T-cell (primary cell): ENCODE measurements at regions not wholly inside any gene's neighbourhood (a gene's known extent, or its start where the extent isn't known, plus 50 kb on each side); places are given as distances from the start of the nearest gene placed in this dataset.
"Not testable (repeated sequence)": the region's sequence is repeated elsewhere in the genome, so short reads cannot be mapped to it uniquely, and the experiment has no call there.

ENCODE experiments used
- ATAC-seq, 4 experiments: fragments of 200-7000 bp in 3 of 4; fragments of 150-1000 bp in 1 of 4; cut with Tn5 transposase; replicated peaks in 1 of 4; 1 replicate in 3 of 4; 2 replicates in 1 of 4; pipeline ENCODE4 v1.10.0; 2021; ENCODE audit warnings: moderate library complexity in 3 of 4, mild to moderate bottlenecking in 2 of 4, moderate number of reproducible peaks in 1 of 4
- CTCF ChIA-PET, 2 donors: fragments of 300-600 bp; sonication (Branson Sonifier 250); formaldehyde crosslinking; loops; one replicate each; lab custom pipeline; 2022; ENCODE audit warnings: antibody characterized with exemption in 2 of 2; lab: Charles Lee
- POLR2A ChIA-PET, 2 donors: fragments of 300-600 bp; sonication (Branson Sonifier 250); formaldehyde crosslinking; loops; one replicate each; lab custom pipeline; 2022; ENCODE audit warnings: antibody characterized with exemption in 2 of 2; lab: Charles Lee
- DNase-seq, 35 experiments: peaks; one replicate each; pipeline versions ENCODE4 v3.0.0 to v3.0.0-alpha.2; 2013 to 2023
- H3K27ac ChIP-seq: one replicate; pipeline ENCODE4 v1.5.1; 2013; ENCODE audit warnings: low read length
- H3K27me3 ChIP-seq, 2 experiments: replicated peaks in 1 of 2; 1 replicate in 1 of 2; 2 replicates in 1 of 2; pipeline versions ENCODE4 v1.6.1 to v1.7.0; 2013; ENCODE audit warnings: low read length in 1 of 2, mixed read lengths in 1 of 2; ENCODE audit not compliant: control insufficient read depth in 2 of 2, insufficient read depth in 2 of 2; ENCODE audit errors: extremely low read depth in 1 of 2
- H3K36me3 ChIP-seq, 2 donors: 1 replicate in 1 of 2; 2 replicates in 1 of 2; pipeline versions ENCODE4 v1.6.1 to v1.7.0; 2013; ENCODE audit warnings: low read length in 1 of 2; ENCODE audit not compliant: control insufficient read depth in 2 of 2, insufficient read depth in 1 of 2; ENCODE audit errors: extremely low read depth in 1 of 2
- H3K4me1 ChIP-seq, 2 experiments: 1 replicate in 1 of 2; 2 replicates in 1 of 2; pipeline versions ENCODE4 v1.6.1 to v1.7.0; 2013; ENCODE audit warnings: low read length in 2 of 2, mixed read lengths in 1 of 2; ENCODE audit not compliant: insufficient read depth in 2 of 2, control insufficient read depth in 1 of 2; ENCODE audit errors: extremely low read depth in 1 of 2
- H3K4me3 ChIP-seq, 2 donors: 1 replicate in 1 of 2; 2 replicates in 1 of 2; pipeline versions ENCODE4 v1.5.1 to v1.7.0; 2013; ENCODE audit warnings: mild to moderate bottlenecking in 2 of 2, low read length in 1 of 2, moderate library complexity in 1 of 2; ENCODE audit not compliant: control insufficient read depth in 1 of 2; ENCODE audit errors: extremely low read depth in 1 of 2
- H3K9me3 ChIP-seq: 2 replicates; pipeline ENCODE4 v1.7.0; 2013
- H3K27ac Mint-ChIP-seq, 2 donors: one replicate each; pipeline ENCODE4 v1.8.0; 2020 to 2021; ENCODE audit warnings: mild to moderate bottlenecking in 2 of 2, mixed read lengths in 2 of 2
- H3K27me3 Mint-ChIP-seq, 2 donors: one replicate each; pipeline ENCODE4 v1.8.0; 2021 to 2022; ENCODE audit warnings: mixed read lengths in 2 of 2
- H3K36me3 Mint-ChIP-seq: one replicate; pipeline ENCODE4 v1.8.0; 2021; ENCODE audit warnings: mixed read lengths
- H3K4me1 Mint-ChIP-seq, 3 donors: one replicate each; pipeline ENCODE4 v1.8.0; 2020 to 2022; ENCODE audit warnings: mixed read lengths in 3 of 3, mild to moderate bottlenecking in 1 of 3
- H3K4me3 Mint-ChIP-seq, 3 donors: one replicate each; pipeline ENCODE4 v1.8.0; 2020 to 2022; ENCODE audit warnings: mild to moderate bottlenecking in 3 of 3, mixed read lengths in 3 of 3, moderate library complexity in 3 of 3
- H3K9me3 Mint-ChIP-seq, 3 donors: one replicate each; pipeline ENCODE4 v1.8.0; 2020 to 2022; ENCODE audit warnings: mixed read lengths in 3 of 3
- WGBS: methylation state at CpG from one replicate; pipeline ENCODE4 v1.1.5; 2013; ENCODE audit warnings: missing lambda C conversion rate; ENCODE audit not compliant: insufficient coverage; 5-methylcytosine and 5-hydroxymethylcytosine counted together

DNA sequence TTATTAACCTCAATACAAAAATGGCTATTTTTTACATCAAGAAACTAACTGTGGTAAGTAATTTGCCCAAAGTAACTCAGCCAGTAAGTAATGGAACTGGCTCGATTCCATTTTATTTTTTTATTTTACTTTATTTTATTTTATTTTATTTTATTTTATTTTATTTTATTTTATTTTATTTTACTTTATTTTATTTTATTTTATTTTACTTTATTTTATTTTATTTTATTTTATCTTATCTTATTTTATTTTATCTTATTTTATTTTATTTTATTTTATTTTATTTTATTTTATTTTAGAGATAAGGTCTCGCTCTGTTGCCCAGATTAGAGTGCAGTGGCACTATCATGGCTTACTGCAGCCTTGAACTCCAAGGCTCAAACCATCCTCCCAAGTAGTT lies 516.3 kb upstream of the API5 start:
- H3K27me3 ChIP-seq, H3K4me1 Mint-ChIP-seq, H3K27ac ChIP-seq, H3K4me1 ChIP-seq, H3K27ac Mint-ChIP-seq, ATAC-seq, POLR2A ChIA-PET, H3K4me3 ChIP-seq, H3K4me3 Mint-ChIP-seq, DNase-seq, H3K36me3 ChIP-seq, H3K9me3 ChIP-seq, CTCF ChIA-PET, H3K27me3 Mint-ChIP-seq, H3K36me3 Mint-ChIP-seq: not testable (repeated sequence)
- peaks cover 0 to 13% (median 5%) of the 10 kb centered on the region in 3 donors for H3K9me3 Mint-ChIP-seq
- no CpG with 5 or more reads among the region's 2 CpGs for WGBS

DNA sequence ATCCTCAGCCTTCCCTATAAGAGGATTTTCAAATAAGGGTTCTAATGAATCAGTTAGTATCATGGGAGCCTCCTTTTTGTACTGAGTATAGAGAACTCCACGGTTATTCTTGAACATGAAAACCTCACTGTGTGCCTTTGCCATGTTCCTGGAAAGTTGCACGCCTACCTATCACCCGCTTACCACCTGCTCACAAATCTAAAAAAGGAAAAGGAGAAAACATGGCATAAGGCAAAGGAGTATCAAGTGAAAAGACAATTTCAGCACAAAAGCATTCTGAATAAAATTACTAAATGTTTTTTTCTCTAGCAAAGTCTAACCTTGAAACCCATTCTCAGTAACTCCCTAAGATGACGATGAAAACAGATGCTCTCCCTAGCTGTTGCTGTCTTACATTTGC lies 511.8 kb upstream of the API5 start:
- H3K36me3 Mint-ChIP-seq, result no peaks in the 10 kb centered on the region
- POLR2A ChIA-PET, result no interaction called here
- H3K27ac ChIP-seq, result no peak overlapping the region
- no peak overlapping the region for H3K27ac Mint-ChIP-seq
- no peak overlapping the region for H3K4me3 Mint-ChIP-seq
- no peak for DNase-seq
- H3K27me3 ChIP-seq, result no peaks in the 10 kb centered on the region
- CTCF ChIA-PET, result no interaction called here
- H3K9me3 Mint-ChIP-seq, result peaks cover 6 to 12% (median 8%) of the 10 kb centered on the region in 3 donors
- no peaks in the 10 kb centered on the region for H3K9me3 ChIP-seq
- H3K4me1 Mint-ChIP-seq, result no peaks in the 10 kb centered on the region
- H3K36me3 ChIP-seq, result no peaks in the 10 kb centered on the region
- WGBS, result 100% methylated on average over 1 of the region's 4 CpGs
- no peaks in the 10 kb centered on the region for H3K4me1 ChIP-seq
- H3K27me3 Mint-ChIP-seq, result no peaks in the 10 kb centered on the region
- no peak overlapping the region for H3K4me3 ChIP-seq
- ATAC-seq, result no peak

DNA sequence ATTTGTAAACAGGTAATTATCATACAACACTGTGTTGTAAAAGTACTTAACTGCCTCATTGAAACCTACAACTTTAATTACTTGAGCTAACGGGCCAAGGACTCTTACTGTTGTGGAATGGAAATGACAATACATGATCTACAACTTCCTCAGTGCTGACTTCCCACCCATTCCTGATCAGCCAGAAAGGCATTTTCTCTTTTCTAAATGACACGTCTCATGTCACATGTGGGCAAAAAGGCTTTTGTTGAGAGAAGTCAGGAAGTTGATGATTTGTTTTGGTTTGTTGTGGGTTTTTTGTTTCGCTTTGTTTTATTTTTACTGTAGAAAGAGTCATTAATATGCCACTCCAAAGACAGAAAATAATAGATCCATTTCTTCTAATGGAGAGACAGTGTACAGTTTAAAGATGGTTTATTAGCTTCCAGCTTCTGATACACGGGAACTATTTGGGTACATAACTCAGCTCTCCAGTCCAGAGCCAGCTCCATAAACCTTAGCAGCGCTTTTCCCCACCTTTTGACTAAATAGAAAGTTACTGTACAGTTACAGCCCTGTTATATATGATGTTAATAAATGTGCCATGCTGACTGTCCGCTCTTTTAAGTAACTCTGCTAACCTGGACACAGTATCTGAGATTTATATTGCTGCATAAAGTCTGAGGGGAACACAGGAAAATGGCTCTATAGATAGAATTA lies 509.4 kb upstream of the API5 start:
- Histone ChIP-seq H3K9me3 (no peaks in the 10 kb centered on the region), H3K4me1 (no peaks in the 10 kb centered on the region), H3K27me3 (no peaks in the 10 kb centered on the region), H3K36me3 (no peaks in the 10 kb centered on the region), H3K4me3 (no peak overlapping the region), H3K27ac (no peak overlapping the region)
- CTCF ChIA-PET, result no interaction called here
- Mint-ChIP-seq H3K36me3 (no peaks in the 10 kb centered on the region), H3K4me1 (no peaks in the 10 kb centered on the region), H3K27ac (no peak overlapping the region), H3K9me3 (peaks cover 8 to 15% (median 9%) of the 10 kb centered on the region in 3 donors), H3K4me3 (no peak overlapping the region), H3K27me3 (no peaks in the 10 kb centered on the region)
- ATAC-seq (no peak), DNase-seq (no peak)
- POLR2A ChIA-PET, result no interaction called here
- WGBS, result no CpG with 5 or more reads among the region's 6 CpGs

DNA sequence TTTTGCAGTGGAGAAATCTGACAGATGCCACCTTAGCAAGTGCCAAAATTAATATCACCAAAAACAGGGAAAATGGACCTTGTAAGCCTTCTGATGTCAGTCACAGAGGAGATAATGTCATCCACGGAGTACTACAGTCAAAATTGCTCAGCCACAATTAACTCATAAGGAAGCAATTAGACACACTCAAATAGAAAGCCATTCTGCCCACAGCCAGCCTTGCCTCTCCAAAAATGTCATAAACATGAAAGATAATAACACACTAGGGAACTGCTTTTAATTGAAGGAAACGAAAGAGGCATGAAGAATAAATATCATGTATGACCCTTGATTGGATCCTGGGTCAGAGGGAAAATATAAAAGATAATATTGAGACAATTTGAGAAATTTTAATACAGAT lies 505.6 kb upstream of the API5 start:
- Mint-ChIP-seq H3K9me3 (peaks cover under 1 to 13% (median 9%) of the 10 kb centered on the region in 3 donors), H3K27ac (no peak overlapping the region), H3K36me3 (no peaks in the 10 kb centered on the region), H3K4me1 (no peaks in the 10 kb centered on the region), H3K4me3 (no peak overlapping the region), H3K27me3 (no peaks in the 10 kb centered on the region)
- no peaks in the 10 kb centered on the region for H3K4me1 ChIP-seq
- ATAC-seq (no peak), DNase-seq (no peak)
- no peak overlapping the region for H3K4me3 ChIP-seq
- ChIA-PET POLR2A (no interaction called here), CTCF (no interaction called here)
- WGBS, result 40% methylated on average over 1 of the region's 2 CpGs
- H3K36me3 ChIP-seq, result no peaks in the 10 kb centered on the region
- no peak overlapping the region for H3K27ac ChIP-seq
- no peaks in the 10 kb centered on the region for H3K27me3 ChIP-seq
- H3K9me3 ChIP-seq, result no peaks in the 10 kb centered on the region

DNA sequence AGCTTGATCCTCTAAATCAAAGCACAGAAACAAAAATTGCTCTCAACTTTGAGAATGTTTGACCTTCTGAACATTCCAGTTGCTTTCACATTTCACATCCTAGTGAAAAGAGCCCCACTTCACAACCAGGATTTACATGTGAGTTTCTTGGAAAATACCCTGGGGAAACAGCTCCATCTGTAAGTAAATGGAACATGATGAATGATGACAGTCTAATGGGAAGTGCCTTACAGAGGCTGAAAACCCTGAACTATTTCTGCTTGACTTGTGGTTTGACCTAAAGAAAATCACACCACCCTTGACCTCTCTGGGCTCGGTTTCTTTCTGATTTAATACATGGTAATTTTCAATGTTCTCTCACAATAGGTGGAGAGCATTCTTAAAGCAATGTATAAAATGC lies 499.4 kb upstream of the API5 start:
- no CpG with 5 or more reads among the region's 1 CpG for WGBS
- H3K9me3 ChIP-seq, result no peaks in the 10 kb centered on the region
- H3K27ac ChIP-seq, result no peak overlapping the region
- DNase-seq (no peak), ATAC-seq (no peak)
- H3K4me1 Mint-ChIP-seq, result no peaks in the 10 kb centered on the region
- peaks cover 0 to 8% (median 4%) of the 10 kb centered on the region in 3 donors for H3K9me3 Mint-ChIP-seq
- H3K27ac Mint-ChIP-seq, result no peak overlapping the region
- no peaks in the 10 kb centered on the region for H3K36me3 Mint-ChIP-seq
- H3K4me1 ChIP-seq, result no peaks in the 10 kb centered on the region
- no peaks in the 10 kb centered on the region for H3K27me3 Mint-ChIP-seq
- H3K4me3 Mint-ChIP-seq, result no peak overlapping the region
- CTCF ChIA-PET, result no interaction called here
- H3K27me3 ChIP-seq, result no peaks in the 10 kb centered on the region
- H3K4me3 ChIP-seq, result no peak overlapping the region
- POLR2A ChIA-PET, result no interaction called here
- no peaks in the 10 kb centered on the region for H3K36me3 ChIP-seq

DNA sequence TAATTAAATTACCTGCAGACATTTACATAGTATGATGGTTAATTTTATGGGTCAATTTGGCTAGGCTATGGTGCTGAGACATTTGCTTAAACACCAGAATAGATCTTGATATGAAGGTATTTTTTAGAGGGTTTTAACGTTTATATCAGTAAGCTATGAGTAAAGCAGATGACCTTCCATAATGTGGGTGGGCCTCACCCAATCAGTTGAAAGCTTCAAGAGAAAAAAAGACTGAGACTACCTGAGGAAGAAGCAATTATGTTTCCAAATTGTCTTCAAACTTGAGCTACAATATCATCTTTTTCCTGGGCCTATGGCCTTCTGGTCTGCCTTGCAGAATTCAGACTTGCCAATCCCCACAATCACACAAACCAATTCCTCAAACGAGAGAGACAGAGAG lies 498.8 kb upstream of the API5 start:
- POLR2A ChIA-PET, result interaction anchor here in 1 of 2 donors (0.6 kb wide), 1 partner anchor 1047 kb away, joined by 3 read pairs; no protein-coding TSS in a partner anchor
- no peaks in the 10 kb centered on the region for H3K4me1 ChIP-seq
- CTCF ChIA-PET, result no interaction called here
- H3K9me3 ChIP-seq, result no peaks in the 10 kb centered on the region
- H3K27me3 ChIP-seq, result no peaks in the 10 kb centered on the region
- Mint-ChIP-seq H3K4me3 (no peak overlapping the region), H3K9me3 (peaks cover 0 to 8% (median 4%) of the 10 kb centered on the region in 3 donors), H3K36me3 (no peaks in the 10 kb centered on the region), H3K27ac (no peak overlapping the region), H3K27me3 (no peaks in the 10 kb centered on the region), H3K4me1 (no peaks in the 10 kb centered on the region)
- H3K27ac ChIP-seq, result no peak overlapping the region
- no peak overlapping the region for H3K4me3 ChIP-seq
- WGBS, result no CpG with 5 or more reads among the region's 2 CpGs
- ATAC-seq (no peak), DNase-seq (no peak)
- no peaks in the 10 kb centered on the region for H3K36me3 ChIP-seq

DNA sequence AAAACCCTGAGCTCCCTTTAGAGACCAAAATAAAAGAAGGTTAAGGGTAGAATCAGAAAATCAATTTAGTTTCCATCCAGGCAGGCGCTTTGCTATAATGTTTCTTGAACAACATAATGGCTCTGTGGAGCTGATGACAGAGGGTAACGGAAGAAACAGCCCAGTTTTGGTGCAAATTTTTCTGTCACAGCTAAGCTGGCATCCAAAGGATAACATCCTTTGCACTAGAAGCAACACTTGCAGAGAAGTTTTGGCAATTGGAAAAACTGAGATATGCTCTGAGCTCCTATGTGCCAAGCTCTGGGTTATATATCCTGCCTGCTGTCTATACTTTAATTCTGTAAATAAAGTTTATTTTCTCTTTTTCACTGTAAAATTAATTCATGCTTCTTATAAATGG lies 495.3 kb upstream of the API5 start:
- POLR2A ChIA-PET, result no interaction called here
- peaks cover 0 to 7% (median 4%) of the 10 kb centered on the region in 3 donors for H3K9me3 Mint-ChIP-seq
- Histone ChIP-seq H3K4me3 (no peak overlapping the region), H3K9me3 (no peaks in the 10 kb centered on the region), H3K4me1 (no peaks in the 10 kb centered on the region), H3K27me3 (no peaks in the 10 kb centered on the region), H3K27ac (no peak overlapping the region), H3K36me3 (no peaks in the 10 kb centered on the region)
- no peaks in the 10 kb centered on the region for H3K27me3 Mint-ChIP-seq
- CTCF ChIA-PET, result no interaction called here
- H3K4me1 Mint-ChIP-seq, result no peaks in the 10 kb centered on the region
- no peaks in the 10 kb centered on the region for H3K36me3 Mint-ChIP-seq
- WGBS, result 90% methylated on average over 2 of the region's 2 CpGs
- DNase-seq (no peak), ATAC-seq (no peak)
- H3K4me3 Mint-ChIP-seq, result no peak overlapping the region
- H3K27ac Mint-ChIP-seq, result no peak overlapping the region
